GM21367 (cell line): ENCODE measurements at regions not wholly inside any gene's neighbourhood (a gene's known extent, or its start where the extent isn't known, plus 50 kb on each side); places are given as distances from the start of the nearest gene placed in this dataset.

Experiments used
- ATAC-seq: cut with Tn5 transposase; IDR thresholded peaks from one replicate; pipeline ENCODE4 v1.9.1; 2021; ENCODE audit not compliant: unreplicated experiment

DNA sequence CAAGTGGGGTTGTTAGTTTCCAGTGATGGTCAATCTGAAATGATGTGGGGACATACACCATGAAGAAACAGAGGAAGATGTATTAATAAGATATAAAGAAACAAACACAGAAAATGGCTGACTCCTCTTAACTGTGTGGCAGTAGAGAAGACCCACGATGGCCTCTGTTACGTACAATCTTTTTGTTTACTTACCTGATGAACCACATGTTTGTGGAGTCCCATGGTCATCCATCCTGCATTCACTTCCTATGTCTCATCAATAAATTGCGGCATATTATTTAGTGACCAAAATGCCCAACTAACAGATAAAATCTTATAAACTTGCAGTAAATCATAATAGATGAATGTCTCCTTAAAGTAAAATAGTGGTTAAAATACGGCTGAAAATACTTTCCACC lies 740.1 kb upstream of the LINC00305 start:
- no peak for ATAC-seq

DNA sequence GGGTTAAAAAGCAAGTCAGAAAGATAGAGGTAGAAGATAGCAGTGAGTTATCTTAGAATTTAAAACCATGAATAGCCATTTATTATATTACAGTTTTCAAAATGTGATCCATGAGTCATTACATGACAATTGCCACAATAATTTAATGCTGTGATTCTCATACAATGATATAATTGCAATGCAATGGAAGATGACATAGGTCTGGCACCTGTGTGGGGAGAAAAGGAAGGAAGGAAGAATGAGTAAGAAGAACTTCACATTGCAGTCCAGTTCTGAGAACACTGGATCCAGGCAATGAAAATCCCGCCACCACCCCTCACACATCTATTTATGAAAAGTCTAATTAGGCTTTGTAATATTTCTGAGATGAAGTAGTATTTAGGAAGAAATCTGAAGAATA lies 738.1 kb upstream of the LINC00305 start:
- ATAC-seq: no peak

DNA sequence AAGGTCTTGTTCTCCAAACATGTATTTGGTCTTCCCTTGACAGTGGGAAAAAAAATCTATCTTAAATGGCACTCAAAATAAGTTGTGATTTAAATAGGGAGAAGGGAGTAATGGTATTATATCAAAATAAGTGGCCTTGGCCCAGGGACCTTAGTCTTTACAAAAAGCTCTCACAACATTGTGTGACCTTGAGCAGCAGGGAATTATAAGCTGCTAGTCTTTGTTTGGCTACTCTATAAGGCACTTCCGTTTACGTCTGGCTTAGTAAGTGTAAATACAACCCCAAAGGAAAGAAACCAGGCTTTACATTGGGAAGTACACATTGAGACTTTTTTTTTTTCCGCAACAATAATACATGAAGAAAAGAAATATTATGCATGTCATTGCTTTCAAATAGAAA lies 734.0 kb upstream of the LINC00305 start:
- ATAC-seq: no peak

DNA sequence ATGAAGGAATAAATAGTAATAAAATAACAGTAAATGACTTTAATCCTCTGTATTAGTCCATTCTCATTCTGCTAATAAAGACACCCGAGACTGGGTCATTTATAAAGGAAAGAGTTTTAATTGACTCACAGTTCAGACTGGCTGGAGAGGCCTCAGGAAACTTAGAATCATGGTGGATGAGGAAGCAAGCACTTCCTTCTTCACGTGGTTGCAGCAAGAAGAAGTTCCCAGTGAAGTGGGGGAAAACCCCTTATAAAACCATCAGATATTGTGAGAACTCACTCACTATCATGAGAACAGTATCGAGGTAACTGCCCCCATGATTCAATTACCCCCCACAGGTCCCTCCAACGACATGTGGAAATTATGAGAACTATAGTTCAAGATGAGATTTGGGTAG lies 727.9 kb upstream of the LINC00305 start:
- no peak for ATAC-seq

DNA sequence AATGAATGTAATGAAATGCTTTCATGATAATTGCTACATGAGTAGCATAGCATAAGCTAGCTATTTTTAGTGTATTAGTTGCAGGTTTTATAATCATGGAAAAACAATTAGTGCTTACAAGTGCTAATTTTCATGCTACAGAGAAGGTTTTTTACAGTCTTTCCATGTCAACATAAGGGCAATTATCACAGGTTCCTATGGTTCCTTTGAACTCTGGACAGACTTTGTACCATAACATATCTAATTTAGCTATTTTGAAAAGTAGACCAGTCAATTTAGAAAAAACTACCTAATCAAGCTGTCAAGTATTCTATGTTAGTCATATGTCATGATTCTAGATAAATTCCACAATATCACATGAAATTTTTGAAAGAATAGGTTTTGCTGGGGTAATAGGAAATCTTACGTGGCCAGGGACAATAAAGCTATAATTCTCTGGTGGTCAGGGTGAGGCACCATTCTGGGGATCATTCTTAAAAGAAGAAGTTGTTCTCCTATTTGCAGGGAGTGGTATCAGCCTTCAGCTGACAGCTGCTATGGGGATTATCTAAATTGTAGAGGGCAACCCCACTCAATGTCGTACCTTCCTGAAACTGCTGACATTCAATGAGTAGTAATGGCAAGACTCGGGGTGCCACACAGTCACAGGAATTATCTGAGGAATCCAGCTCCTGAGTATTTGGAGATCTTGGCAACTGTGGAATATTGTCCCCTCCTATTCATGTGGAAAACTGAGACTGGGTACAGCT lies 724.0 kb upstream of the LINC00305 start:
- ATAC-seq: no peak

DNA sequence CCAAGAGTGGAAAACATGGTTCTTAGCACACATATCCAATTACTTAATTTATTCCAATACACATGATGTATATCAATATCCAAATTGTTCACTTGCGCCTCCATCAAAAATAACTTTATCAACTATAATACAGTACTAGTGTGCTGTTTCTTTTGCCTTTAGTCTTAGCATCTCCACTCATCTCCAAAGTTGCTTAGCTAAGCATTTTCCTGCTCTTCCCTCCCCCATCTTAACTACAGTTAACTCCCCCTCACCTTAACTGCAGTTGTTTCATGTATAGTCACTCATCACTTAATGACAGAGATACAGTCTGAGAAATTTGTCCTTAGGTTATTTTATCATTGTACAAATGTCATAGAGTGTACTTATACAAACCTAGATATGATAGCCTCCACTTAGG lies 705.2 kb upstream of the LINC00305 start:
- no peak for ATAC-seq

DNA sequence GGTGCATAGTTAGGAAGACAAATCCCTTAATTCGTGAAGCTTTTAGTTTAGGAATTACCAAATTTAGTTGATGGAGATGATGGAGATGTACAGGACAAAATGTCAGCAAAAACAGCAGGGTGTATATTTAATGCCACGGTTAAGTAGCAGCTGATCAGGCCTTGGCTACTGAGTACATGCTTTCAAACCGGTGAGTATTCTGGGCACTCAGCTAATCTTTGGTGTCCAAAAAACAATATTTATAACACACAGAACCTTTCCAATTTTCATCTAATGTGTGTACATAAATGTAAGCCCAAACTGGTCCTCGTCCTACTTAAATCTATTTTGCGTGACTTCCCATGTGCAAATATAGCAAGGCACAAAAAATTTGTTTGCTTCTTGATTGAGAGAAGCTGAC lies 703.4 kb upstream of the LINC00305 start:
- no peak for ATAC-seq

DNA sequence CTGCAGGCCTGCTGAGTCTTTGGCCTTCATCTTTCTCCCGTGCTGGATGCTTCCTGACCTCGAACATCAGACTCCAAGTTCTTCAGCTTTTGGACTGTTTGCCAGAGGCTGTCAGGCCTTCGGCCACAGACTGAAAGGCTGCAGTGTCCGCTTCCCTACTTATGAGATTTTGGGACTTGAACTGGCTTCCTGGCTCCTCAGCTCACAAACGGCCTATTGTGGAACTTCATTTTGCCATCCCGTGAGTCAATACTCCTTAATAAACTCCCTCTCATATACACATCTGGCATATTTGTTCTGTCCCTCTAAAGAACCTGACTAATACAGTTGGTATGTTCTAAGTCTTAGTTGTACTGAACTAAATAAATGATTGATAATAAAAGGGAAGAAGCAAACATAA lies 702.8 kb upstream of the LINC00305 start:
- ATAC-seq: no peak

DNA sequence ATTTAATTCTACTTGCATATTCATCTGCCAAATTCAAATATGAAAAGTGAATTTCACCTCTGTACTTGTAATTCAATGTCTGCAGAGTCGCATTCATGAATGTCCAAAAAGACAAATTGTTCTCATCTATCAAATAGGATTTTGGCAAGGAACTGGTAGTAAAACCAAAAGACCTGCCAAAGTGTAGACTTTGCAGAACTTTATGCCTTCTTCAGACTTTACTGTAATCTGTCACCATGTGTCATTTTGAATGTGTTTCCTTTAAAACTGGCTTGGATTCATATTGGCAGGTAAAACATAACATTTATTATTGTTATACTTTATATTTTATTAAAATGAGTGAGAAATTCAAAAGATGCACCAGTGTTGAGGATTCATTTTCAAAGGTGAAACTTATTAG lies 701.9 kb upstream of the LINC00305 start:
- ATAC-seq: no peak

DNA sequence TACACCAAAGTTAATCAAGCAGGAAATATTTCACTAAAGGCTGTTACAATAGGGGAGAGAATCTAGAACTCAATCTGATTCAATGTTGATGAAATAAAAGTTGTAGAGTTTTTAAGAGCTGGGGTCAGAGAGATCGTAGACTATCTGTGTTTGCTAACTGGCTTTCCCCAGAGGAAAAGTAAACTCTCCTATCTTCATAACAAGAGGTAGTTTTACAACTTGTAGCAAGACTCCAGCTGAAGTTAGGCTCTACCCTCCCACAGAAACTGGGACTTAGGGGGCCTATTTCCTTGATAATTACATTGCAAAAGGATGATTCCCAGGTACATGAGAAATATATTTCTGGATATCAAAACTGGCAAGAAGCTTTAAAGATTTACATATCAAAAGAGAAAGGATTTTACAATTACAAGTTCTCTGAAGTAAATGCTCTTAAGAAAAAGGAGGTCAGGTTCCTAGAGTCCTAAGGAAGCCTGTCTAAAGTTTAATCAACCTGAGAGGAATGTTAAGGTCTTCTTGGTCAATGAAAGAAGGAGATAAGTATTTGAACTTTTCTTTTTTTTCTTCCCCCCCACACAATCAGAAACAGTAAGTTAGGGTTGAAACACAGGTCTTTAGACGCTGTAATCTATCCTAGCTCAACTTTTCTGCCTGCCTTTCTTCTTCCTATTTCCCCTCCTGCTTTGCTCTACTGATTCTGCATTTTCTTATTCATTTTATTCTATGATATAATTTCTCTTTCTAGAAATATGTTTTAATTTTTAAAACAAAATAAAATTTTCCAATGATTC lies 692.2 kb upstream of the LINC00305 start:
- ATAC-seq: no peak

DNA sequence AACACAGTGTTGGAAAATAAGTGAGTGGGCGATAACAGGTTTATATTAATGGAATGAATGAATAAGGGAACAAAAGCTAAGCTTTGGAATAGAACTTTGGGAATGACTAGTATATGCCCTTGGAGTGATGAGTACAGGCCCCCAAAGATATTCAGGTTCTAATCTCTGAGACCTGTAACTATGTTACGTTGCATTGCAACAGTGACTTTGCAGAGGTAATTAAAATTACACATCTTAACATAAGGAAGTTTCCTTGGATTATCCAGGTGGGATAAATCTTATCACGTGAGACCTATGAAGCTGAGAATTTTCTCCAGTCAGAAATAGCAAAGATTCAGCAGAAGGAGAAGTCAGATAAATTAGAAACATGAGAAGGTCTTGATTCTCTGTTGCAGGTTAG lies 661.5 kb upstream of the LINC00305 start:
- ATAC-seq: no peak

DNA sequence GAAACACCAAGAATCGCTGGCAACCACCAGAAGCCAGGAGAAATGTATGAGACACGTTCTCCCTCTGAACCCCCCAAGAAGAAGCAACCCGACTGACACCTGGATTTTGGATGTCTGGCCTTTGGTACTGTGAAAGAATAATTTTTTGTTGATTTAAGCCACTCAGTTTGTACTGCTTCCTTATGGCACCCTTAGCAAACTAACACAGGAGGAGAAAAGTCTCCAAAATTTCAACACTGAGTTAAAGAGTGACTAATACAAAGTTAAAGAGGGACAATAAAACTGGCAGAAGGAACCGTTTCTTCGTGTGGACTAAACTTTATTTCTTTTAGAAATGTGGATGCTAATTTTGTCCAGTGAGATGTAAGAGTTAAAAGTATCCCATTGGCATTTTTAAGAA lies 660.9 kb upstream of the LINC00305 start:
- no peak for ATAC-seq

DNA sequence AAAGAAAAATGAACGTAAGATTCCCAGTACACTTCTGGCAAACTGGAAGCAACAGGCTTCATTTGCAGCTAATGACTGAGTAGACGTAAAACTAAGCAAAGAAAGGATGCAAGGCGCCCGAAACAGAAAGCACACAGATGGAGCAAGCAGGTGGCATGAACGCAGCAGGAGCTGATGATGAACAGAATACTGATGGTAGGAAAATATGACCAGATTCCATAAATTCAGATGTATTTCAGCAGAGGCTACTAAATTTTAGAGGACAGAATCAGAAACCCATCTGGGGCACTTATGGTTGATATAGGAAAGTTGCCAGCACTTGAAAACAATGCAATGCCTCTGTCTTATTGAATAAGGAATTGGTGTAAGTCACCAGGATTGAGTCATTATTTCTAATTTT lies 658.7 kb upstream of the LINC00305 start:
- ATAC-seq: no peak

DNA sequence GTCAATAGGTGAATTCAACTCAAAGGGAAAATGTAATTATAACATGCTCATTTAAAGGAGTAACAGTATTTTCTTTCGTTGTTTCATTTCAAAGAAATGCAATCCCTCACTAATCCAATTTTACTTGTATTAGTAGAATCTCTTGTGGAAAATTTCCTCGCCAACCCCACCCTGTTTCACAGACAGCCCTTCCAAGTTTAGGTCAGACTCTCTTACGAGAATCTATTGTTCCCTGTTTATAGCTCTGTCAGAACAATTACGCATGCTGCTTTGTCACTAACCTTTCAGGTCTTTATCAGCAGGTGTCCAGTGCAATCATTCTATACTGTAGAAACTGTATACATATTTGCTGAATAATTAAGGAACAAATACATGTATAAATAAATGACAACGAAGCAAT lies 657.8 kb upstream of the LINC00305 start:
- ATAC-seq: no peak

DNA sequence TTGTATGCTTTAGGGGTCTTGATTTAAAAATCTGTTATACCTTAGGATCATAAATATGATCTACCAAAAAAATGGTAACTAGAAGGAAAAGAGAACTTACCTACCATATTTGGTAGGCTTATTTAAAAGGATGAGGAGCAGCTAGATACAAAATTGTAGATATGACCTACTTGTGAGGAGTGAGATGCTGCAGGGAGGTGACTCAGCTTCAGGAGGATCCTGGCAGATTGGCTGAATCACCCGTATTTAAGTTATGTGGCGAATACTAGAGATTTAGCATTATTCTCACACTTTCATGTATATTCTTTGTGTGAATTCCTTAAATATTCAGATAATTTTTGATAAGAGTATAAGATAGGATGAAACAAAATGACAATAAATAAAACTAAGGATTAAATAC lies 657.3 kb upstream of the LINC00305 start:
- ATAC-seq: no peak

DNA sequence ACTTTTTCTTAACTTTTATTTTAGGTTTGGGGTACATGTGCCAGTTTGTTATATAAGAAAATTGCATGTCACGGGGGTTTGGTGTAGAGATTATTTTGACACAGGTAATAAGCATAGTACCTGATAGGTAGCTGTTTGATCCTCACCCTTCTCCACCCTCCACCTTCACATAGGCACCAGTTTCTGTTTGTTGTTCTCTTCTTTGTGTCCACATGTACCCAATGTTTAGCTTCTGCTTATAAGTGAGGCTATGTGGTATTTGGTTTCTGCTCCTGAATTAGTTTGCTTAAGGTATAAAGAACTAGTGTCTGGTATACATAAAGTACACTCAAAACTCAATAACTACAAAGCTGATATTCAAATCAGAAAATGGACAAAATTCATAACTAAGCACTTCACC lies 654.6 kb upstream of the LINC00305 start:
- ATAC-seq: no peak

DNA sequence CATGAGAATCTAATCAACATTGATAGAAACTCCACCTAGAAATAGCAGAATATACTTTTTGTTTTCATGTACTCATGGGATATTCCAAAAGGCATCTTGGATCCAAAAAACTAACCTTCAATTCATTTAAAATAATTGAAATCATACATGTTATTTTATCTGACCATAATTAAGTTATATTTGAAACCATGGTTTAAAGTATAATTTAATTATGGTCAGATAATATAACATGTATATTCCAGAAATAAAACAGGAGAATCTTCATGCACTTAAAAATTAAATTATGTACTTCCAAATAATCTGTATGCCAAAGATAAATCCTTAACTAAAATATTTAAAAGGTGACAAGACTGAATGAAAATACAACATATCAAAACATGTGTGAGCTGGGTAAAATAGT lies 651.3 kb upstream of the LINC00305 start:
- no peak for ATAC-seq

DNA sequence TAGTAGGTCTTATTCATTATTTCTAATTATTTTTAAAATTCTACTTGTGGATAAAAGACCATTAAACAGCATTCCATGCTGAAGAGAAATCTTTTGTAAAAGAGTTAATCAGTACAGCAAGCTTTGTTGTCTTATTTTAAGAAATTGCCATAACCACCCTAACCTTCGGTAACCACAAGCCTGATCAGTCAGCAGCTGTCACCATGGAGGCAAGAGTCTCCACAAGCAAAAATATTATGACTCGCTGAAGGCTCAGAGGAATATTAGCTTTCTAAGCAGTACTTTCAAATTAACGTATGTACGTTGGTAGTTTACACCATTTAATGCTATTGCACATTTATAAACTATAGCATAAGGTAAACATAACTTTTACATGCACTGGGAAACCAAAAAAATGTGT lies 650.5 kb upstream of the LINC00305 start:
- ATAC-seq: no peak

DNA sequence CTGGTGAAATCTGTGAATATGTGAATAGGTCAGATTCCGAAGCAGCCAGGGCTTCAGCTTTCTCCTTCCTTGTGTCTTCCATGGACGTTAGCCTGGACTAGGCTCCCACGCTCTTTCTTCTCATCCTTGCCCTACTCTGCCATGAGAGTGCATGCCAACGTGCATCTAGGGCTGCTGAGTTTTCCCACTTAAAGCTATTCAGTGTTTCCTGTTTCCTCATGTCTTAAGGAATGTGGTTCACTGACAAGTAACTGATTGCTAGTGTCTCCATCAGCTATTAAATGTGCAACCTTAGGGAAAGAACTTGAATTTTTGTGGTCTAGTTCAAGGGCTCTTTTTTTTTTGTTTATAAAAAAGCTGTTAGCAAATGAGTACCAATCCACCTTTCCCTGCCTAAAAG lies 642.3 kb upstream of the LINC00305 start:
- no peak for ATAC-seq

DNA sequence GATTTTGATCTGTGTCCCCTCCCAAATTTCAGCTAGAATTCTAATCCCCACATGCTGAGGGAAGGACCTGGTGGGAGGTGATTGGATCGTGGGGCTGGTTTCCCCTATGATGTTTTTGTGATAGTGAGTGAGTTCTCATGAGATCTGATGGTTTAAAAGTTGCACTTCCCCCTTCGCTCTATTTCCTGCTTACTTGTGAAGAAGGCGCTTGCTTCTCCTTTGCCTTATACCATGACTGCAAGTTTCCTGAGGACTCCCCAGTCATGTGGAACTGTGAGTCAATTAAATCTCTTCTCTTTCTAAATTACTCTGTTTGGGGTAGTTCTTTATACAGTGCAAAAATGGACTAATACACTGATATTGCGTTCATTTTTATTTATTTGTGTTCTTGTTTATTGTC lies 636.8 kb upstream of the LINC00305 start:
- ATAC-seq: no peak

DNA sequence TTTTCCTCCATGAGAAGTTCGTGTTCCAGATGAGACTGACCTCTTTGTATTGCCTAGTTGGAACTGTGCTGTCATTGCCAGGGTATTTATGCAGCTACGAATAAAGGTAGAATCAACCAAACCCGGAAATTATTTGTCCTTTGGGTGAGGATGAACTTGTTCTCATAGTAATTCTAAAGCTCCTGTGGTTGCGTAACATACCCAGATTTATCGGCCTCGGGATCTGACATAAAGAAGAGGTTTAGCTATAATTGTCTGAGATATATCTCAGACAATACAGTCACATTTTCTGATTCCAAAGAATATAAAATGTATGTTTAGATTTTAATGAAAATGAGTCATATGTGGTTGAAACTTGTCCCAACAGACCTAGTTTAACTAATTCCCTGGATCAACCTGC lies 628.7 kb upstream of the LINC00305 start:
- no peak for ATAC-seq

DNA sequence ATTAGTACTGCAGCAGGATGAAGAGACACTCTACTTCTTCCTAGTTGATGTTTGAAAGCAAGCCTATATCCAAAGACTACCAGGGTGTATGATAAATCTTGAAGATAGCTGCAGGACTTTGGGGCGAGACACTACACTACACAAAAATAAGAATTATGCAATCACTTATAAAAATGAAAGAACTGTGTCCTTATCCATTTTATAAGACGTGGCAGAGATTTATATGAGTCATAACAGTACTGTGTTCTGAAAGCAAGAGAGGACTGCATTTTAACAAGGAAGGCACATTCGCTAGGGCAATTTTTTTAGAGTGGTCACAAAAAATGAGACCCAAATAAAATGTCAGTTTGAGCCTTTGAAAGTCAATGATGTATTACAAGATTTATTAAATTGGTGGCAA lies 617.0 kb upstream of the LINC00305 start:
- ATAC-seq: no peak

DNA sequence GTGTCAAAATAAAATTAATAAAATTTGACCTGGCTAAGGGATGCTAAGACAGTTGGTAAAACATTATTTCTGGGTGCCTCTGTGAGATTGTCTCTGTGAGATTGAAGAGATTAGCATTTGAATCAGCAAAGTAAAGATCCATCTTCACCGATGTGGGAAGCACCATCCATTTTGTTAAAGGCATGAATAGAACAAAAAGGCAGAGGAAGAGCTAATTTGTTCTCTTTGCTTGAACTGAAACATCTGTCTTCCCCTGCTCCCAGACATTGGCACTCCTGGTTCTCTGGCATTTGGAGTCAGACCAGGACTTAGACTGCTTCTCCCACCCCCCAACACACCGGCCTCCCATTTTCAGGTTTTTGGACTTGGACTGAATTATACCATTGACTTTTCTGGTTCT lies 603.8 kb upstream of the LINC00305 start:
- no peak for ATAC-seq
